Lower leg skin (tissue), 4 donors: ENCODE measurements at regions not wholly inside any gene's neighbourhood (a gene's known extent, or its start where the extent isn't known, plus 50 kb on each side); places are given as distances from the start of the nearest gene placed in this dataset.

Experiments used
- DNase-seq, 2 donors: peaks; one replicate each; pipeline ENCODE4 v3.0.0-alpha.2; 2019; ENCODE audit warnings: low spot score in 2 of 2
- H3K4me3 ChIP-seq: fragments of 200-600 bp; sonication (generic); 2 replicates; pipeline ENCODE4 v1.5.1; 2017; ENCODE audit warnings: mild to moderate bottlenecking, low read depth; ENCODE audit not compliant: poor library complexity, severe bottlenecking
- POLR2A ChIP-seq, 2 donors: fragments of 450-650 bp; IDR thresholded peaks; one replicate each; pipeline ENCODE4 v1.6.1; 2016 to 2017; ENCODE audit warnings: antibody characterized with exemption in 2 of 2, mild to moderate bottlenecking in 1 of 2, moderate library complexity in 1 of 2
- WGBS, 2 donors: methylation state at CpG; one replicate each; pipeline ENCODE4 v1.1.5; 2018; 5-methylcytosine and 5-hydroxymethylcytosine counted together
- intact Hi-C: fragments of 100-400 bp; cut with DNase I; formaldehyde crosslinking; loops from one replicate; pipeline ENCODE4 v1.15.0; 2023; ENCODE audit warnings: low total_unique reads
- TF ChIP-seq, protein P1 (sequence below), 3 donors: fragments of 450-650 bp; IDR thresholded peaks; one replicate each; pipeline ENCODE4 v1.5.1; 2016; ENCODE audit warnings: antibody characterized with exemption in 3 of 3, mild to moderate bottlenecking in 3 of 3, moderate library complexity in 2 of 3

GRCh38 chr4:36476135-36476534, 194.7 kb downstream of the DTHD1 start:
- WGBS, 2 donors, result 54 to 61% methylated on average over 4 of the region's 4 CpGs
- intact Hi-C loops, result no loop called here
- TF ChIP-seq, protein P1, sequence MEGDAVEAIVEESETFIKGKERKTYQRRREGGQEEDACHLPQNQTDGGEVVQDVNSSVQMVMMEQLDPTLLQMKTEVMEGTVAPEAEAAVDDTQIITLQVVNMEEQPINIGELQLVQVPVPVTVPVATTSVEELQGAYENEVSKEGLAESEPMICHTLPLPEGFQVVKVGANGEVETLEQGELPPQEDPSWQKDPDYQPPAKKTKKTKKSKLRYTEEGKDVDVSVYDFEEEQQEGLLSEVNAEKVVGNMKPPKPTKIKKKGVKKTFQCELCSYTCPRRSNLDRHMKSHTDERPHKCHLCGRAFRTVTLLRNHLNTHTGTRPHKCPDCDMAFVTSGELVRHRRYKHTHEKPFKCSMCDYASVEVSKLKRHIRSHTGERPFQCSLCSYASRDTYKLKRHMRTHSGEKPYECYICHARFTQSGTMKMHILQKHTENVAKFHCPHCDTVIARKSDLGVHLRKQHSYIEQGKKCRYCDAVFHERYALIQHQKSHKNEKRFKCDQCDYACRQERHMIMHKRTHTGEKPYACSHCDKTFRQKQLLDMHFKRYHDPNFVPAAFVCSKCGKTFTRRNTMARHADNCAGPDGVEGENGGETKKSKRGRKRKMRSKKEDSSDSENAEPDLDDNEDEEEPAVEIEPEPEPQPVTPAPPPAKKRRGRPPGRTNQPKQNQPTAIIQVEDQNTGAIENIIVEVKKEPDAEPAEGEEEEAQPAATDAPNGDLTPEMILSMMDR (IDR thresholded peaks at IDR 0.05), result no peak
- no peak for TF ChIP-seq POLR2A (IDR thresholded peaks at IDR 0.05)
- DNase-seq, result no peak
- no peak overlapping the region for H3K4me3 ChIP-seq

DNA sequence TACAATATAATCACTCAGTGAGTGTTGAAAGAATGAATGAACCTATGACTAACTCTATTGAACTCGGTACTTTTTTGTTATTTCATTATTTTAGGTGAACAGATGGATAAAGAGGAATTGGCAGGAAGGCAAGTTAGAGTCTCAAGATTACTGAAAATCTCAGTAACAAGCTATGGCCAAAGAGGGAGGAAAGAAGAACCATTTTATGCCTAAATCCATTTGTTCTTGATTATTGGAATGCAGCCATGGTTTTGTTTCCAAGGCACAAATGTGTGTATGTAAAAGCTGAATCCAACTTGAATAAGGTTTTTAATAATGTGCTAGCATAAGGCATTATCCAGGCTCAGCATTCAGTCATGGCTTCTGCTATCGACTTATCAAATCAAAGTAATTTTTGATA, 196.4 kb downstream of the DTHD1 start:
- TF ChIP-seq POLR2A (IDR thresholded peaks at IDR 0.05), result no peak
- TF ChIP-seq, protein P1 (IDR thresholded peaks at IDR 0.05), result no peak
- intact Hi-C loops, result no loop called here
- 72 to 78% methylated on average over 2 of the region's 2 CpGs for WGBS, 2 donors
- no peak for DNase-seq
- no peak overlapping the region for H3K4me3 ChIP-seq

GRCh38 chr4:36485885-36486284, 204.5 kb downstream of the DTHD1 start:
- H3K4me3 ChIP-seq, result no peak overlapping the region
- WGBS, 2 donors, result 83 to 85% methylated on average over 3 of the region's 3 CpGs
- intact Hi-C loops, result no loop called here

DNA sequence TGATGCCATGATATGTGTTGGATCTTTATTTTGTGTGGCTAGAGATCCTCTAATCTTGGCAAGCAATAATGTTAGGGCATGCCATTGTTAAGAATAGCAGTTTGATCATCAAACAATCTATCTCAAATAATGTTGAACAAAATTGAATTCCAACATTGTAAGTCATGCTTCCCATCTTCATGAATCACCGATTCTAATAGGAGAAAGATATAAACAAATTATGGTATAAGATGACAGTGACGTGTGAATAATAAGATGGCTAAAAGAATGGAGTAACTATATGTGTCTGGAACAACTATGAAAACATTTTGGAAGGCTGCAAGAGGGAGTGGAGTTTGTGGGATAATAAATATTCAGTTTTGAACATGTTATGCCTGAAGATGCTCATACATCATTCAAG, 208.4 kb downstream of the DTHD1 start:
- intact Hi-C loops, result loop anchor here (2.0 kb wide), 1 partner anchor 73 kb away; no protein-coding TSS in a partner anchor
- TF ChIP-seq, protein P1 (IDR thresholded peaks at IDR 0.05), result no peak
- TF ChIP-seq POLR2A (IDR thresholded peaks at IDR 0.05), result no peak
- WGBS, 2 donors, result 46 to 61% methylated on average over 2 of the region's 2 CpGs
- no peak for DNase-seq
- no peak overlapping the region for H3K4me3 ChIP-seq

More at GRCh38 chr4:36485885-36486284, 204.5 kb downstream of the DTHD1 start:
- TF ChIP-seq POLR2A (IDR thresholded peaks at IDR 0.05), result no peak
- TF ChIP-seq, protein P1 (IDR thresholded peaks at IDR 0.05), result no peak
- DNase-seq, result no peak

DNA sequence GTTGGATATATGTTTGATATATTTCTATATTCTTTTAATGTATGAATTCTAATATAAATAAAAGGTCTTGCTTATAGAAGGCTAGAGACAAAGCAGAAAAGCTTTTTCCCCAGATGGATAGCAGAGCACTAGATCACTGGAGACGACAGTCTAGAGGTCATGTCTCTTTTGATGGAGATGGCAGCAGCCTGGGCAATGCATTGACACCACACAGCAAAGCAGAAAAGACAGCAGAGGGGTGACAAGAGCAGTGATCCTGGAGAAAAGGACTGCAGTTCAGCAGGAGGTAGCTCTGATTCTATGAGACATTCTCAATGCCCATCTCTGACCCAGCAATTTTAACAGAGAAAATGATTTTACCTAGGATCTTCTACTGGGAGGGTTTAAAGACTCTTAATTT, 210.6 kb downstream of the DTHD1 start:
- intact Hi-C loops, result no loop called here

DNA sequence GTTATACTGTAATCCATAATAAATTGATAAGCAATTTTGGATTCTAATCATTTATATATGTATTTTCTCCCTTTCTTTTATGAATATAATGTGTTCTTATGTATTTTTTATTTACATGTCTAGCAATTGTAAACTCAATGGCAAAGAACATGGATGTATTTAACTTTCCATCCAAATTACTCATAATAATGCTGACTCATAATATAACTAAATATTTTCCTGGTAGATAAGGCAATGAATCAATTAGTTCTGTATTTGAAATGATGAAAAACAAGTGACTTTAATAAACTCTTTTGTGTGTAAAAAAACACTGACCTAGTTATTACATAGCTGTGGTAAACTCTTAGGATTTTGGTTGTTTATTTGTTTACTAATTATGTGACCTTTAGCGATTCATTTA, 211.2 kb downstream of the DTHD1 start:
- 92 to 94% methylated on average over 1 of the region's 1 CpG for WGBS, 2 donors
- H3K4me3 ChIP-seq, result no peak overlapping the region
- no peak for DNase-seq
- intact Hi-C loops, result no loop called here
- TF ChIP-seq, protein P1 (IDR thresholded peaks at IDR 0.05), result no peak
- TF ChIP-seq POLR2A (IDR thresholded peaks at IDR 0.05), result no peak

More for the DNA sequence above, 210.6 kb downstream of the DTHD1 start:
- no peak for DNase-seq
- no peak overlapping the region for H3K4me3 ChIP-seq
- WGBS, 2 donors, result 58 to 71% methylated on average over 1 of the region's 1 CpG
- TF ChIP-seq POLR2A (IDR thresholded peaks at IDR 0.05), result no peak
- TF ChIP-seq, protein P1 (IDR thresholded peaks at IDR 0.05), result no peak
